ENCODE measurements at regions not wholly inside any gene's neighbourhood (a gene's known extent, or its start where the extent isn't known, plus 50 kb on each side); places are given as distances from the start of the nearest gene placed in this dataset.

DNA sequence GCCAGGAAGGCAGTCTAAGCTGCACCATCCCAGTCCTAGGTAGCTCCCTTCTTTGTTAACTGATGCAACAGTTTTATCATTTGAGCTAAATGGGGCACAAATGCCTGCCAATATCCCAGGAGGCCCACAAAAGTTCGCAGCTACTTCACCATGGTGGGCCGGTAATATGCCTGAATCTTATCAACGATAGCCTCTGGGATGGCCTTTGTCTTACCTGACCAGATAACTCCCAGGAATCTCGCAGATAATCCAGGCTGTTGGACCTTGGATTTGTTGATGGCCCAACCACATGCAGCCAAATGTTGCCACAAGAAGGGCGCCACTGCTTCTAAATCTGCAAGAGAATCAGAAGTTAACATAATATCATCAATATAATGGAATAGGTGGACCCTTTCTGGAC, 83.8 kb upstream of the ATP10B start:
- no peaks in the 10 kb centered on the region for H3K4me1 ChIP-seq (ENCODE audit: low read depth)
- no peaks in the 10 kb centered on the region for H3K9me3 ChIP-seq (ENCODE audit: low read depth)
- H3K27me3 ChIP-seq: no peaks in the 10 kb centered on the region
- no peaks in the 10 kb centered on the region for H3K36me3 ChIP-seq
- H3K4me3 ChIP-seq: no peak overlapping the region
- TF ChIP-seq, protein P1, sequence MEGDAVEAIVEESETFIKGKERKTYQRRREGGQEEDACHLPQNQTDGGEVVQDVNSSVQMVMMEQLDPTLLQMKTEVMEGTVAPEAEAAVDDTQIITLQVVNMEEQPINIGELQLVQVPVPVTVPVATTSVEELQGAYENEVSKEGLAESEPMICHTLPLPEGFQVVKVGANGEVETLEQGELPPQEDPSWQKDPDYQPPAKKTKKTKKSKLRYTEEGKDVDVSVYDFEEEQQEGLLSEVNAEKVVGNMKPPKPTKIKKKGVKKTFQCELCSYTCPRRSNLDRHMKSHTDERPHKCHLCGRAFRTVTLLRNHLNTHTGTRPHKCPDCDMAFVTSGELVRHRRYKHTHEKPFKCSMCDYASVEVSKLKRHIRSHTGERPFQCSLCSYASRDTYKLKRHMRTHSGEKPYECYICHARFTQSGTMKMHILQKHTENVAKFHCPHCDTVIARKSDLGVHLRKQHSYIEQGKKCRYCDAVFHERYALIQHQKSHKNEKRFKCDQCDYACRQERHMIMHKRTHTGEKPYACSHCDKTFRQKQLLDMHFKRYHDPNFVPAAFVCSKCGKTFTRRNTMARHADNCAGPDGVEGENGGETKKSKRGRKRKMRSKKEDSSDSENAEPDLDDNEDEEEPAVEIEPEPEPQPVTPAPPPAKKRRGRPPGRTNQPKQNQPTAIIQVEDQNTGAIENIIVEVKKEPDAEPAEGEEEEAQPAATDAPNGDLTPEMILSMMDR (IDR thresholded peaks at IDR 0.05; ENCODE audit: low read depth, low read length): no peak
- no peak for DNase-seq (ENCODE audit: low read depth in 1 of 2, low spot score in 1 of 2)
- H3K27ac ChIP-seq: no peak overlapping the region

DNA sequence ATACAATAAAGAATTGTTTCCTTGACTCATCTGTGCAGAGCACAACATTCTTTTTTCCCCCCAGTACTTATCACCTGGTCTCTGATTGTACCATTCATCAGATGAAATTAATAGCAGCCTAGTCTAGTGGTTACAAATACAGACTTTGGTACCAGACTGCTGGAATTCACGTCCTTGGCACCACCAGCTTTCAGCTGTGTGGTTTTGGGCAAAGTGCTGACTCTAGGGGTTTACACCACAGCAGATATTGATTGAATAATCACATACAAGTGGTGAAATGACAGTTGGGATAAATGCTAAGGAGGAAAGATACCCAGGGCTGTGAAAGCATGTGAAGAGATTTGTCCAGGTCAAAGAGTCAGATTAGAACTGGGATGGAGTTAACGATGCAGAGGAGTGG, 79.3 kb upstream of the ATP10B start:
- H3K27ac ChIP-seq: no peak overlapping the region

DNA sequence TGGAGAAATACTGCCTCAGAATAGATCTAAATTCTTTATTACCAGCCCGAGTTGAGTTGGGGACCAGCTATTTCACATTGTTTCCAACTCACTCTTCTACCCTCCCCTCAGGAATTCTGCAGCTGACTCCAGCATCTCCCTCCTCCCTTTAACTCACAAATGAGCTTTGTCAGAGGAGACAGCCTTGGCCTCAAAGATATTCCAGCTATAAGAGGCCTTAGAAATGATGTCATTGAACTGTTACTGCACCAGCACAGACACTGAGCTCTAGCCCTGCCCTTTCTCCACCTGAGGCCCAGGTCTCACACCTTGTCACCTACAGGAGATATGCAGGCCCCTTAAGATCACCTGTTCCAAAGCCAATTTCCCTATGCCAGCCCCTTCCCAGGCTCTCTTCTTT, 78.4 kb upstream of the ATP10B start:
- Histone ChIP-seq H3K27ac (no peak overlapping the region), H3K4me1 (ENCODE audit: low read depth) (no peaks in the 10 kb centered on the region), H3K36me3 (no peaks in the 10 kb centered on the region), H3K9me3 (ENCODE audit: low read depth) (no peaks in the 10 kb centered on the region), H3K4me3 (no peak overlapping the region), H3K27me3 (no peaks in the 10 kb centered on the region)
- DNase-seq (ENCODE audit: low read depth in 1 of 2, low spot score in 1 of 2): peak in 1 of 2 donors; percentile 61
- TF ChIP-seq, protein P1 (IDR thresholded peaks at IDR 0.05; ENCODE audit: low read depth, low read length): no peak

More for the DNA sequence above, 79.3 kb upstream of the ATP10B start:
- TF ChIP-seq, protein P1 (IDR thresholded peaks at IDR 0.05; ENCODE audit: low read depth, low read length): no peak
- Histone ChIP-seq H3K27me3 (no peaks in the 10 kb centered on the region), H3K4me1 (ENCODE audit: low read depth) (no peaks in the 10 kb centered on the region), H3K36me3 (no peaks in the 10 kb centered on the region), H3K4me3 (no peak overlapping the region), H3K9me3 (ENCODE audit: low read depth) (no peaks in the 10 kb centered on the region)
- DNase-seq (ENCODE audit: low read depth in 1 of 2, low spot score in 1 of 2): no peak

DNA sequence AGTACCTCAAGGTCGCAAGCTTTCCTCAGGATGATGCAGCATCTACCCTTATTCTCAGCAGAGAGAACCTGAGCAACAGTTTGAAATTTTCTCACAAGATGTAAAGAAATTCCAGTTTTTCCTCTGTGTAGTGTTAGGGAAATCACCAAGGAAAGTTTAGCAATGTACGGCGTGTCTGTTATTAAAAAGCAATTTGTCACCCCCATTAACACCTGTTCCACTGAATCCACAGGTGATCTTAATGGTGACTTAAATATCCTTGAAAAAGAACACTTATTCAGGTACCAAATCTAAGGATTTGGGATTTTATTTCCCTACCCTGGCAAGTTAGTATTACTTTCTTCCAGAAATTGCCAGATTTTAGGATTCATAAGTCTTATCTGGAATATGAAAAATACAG, 77.9 kb upstream of the ATP10B start:
- Histone ChIP-seq H3K9me3 (ENCODE audit: low read depth) (no peaks in the 10 kb centered on the region), H3K27me3 (no peaks in the 10 kb centered on the region), H3K36me3 (no peaks in the 10 kb centered on the region), H3K4me1 (ENCODE audit: low read depth) (no peaks in the 10 kb centered on the region), H3K27ac (no peak overlapping the region), H3K4me3 (no peak overlapping the region)
- no peak for DNase-seq (ENCODE audit: low read depth in 1 of 2, low spot score in 1 of 2)
- TF ChIP-seq, protein P1 (IDR thresholded peaks at IDR 0.05; ENCODE audit: low read depth, low read length): no peak

DNA sequence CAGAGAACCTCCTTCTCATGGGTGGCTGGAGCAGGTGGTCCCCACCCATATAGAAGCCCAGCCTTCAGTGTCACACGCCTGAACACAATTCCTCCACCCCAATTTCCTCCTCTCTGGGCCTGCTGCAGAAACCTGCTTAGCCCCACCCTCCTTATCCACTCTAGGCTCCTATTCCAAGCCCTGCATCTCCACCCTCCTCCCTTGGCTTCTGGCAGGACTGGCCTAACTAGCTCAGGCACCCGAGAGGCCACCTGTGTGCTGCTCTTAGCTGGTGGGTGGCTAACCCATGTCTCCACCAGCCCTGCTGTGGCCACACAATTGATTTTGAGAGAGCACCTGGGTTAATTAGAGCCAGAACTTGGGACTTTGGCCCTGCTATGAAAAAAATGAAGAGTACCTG, 77.3 kb upstream of the ATP10B start:
- H3K27ac ChIP-seq: no peak overlapping the region
- no peaks in the 10 kb centered on the region for H3K36me3 ChIP-seq
- no peak overlapping the region for H3K4me3 ChIP-seq
- no peaks in the 10 kb centered on the region for H3K27me3 ChIP-seq
- no peaks in the 10 kb centered on the region for H3K4me1 ChIP-seq (ENCODE audit: low read depth)
- no peaks in the 10 kb centered on the region for H3K9me3 ChIP-seq (ENCODE audit: low read depth)
- TF ChIP-seq, protein P1 (IDR thresholded peaks at IDR 0.05; ENCODE audit: low read depth, low read length): no peak
- no peak for DNase-seq (ENCODE audit: low read depth in 1 of 2, low spot score in 1 of 2)

DNA sequence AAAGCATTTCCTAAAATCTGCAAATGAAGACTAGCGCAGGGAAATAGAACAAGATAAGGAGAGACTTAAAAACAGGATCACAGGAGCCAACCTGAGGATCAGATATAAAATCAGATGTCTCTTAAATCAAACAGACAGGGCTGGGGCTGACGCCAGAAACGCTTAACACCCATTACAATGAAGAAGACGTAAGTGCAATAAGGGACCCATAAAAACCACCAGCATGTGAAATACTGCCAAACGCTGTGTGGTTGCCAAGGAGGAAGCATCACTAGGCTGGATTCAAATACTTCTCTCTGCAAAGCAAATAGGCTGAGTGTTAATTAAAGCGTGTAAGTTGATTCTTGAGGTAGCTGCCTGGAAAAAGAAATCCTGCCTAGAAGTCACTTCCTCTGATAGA, 74.4 kb upstream of the ATP10B start:
- H3K4me1 ChIP-seq (ENCODE audit: low read depth): no peaks in the 10 kb centered on the region
- no peak overlapping the region for H3K27ac ChIP-seq
- no peak for DNase-seq (ENCODE audit: low read depth in 1 of 2, low spot score in 1 of 2)
- H3K4me3 ChIP-seq: no peak overlapping the region
- H3K9me3 ChIP-seq (ENCODE audit: low read depth): no peaks in the 10 kb centered on the region
- H3K27me3 ChIP-seq: no peaks in the 10 kb centered on the region
- TF ChIP-seq, protein P1 (IDR thresholded peaks at IDR 0.05; ENCODE audit: low read depth, low read length): no peak
- H3K36me3 ChIP-seq: no peaks in the 10 kb centered on the region
